NB4 (cell line): ENCODE measurements at regions not wholly inside any gene's neighbourhood (a gene's known extent, or its start where the extent isn't known, plus 50 kb on each side); places are given as distances from the start of the nearest gene placed in this dataset.

ENCODE experiments used
- CTCF ChIP-seq: IDR thresholded peaks from one replicate; pipeline ENCODE4 v1.5.1; 2012; ENCODE audit warnings: low read depth, low read length
- MAX ChIP-seq: IDR thresholded peaks from 2 replicates; pipeline ENCODE4 v1.6.1; 2011; ENCODE audit warnings: low read depth, low read length
- POLR2A ChIP-seq: IDR thresholded peaks from 2 replicates; pipeline ENCODE4 v1.6.1; 2011; ENCODE audit warnings: mild to moderate bottlenecking; ENCODE audit not compliant: insufficient read length; ENCODE audit errors: extremely low read depth

- TF ChIP-seq CTCF (no peak), POLR2A (no peak), MAX (no peak)
Measured at GRCh38 chr6:9439621-9440330, 975.1 kb downstream of the TFAP2A start.
